ENCODE measurements at regions not wholly inside any gene's neighbourhood (a gene's known extent, or its start where the extent isn't known, plus 50 kb on each side); places are given as distances from the start of the nearest gene placed in this dataset.

DNA sequence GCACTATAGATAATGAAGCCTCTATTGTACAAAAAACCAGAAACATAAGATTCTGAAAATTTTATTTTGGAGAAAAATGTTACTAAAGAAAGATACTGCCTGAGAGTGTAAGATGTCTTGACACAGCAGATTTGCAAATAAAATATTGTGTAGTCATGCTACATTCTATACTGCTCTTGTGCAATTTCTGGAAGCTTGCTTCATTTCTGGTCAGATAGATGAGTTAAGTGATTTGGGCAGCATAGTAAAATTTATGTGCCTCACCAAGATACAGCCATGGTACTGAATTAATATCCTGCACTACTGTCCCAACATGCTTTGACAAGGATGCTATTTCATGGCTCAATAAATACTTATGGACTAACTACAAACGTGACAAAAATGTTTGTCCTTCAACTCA lies 55.1 kb upstream of the STARD13 start:
- H3K9me2 ChIP-seq (ENCODE audit: insufficient read depth, low read length), result no peaks in the 10 kb centered on the region
- no peaks in the 10 kb centered on the region for H3K9me3 ChIP-seq (ENCODE audit: low read length)
- H3K79me2 ChIP-seq (replicated peaks; ENCODE audit: insufficient read depth, low read length), result no peaks in the 10 kb centered on the region
- no peaks in the 10 kb centered on the region for H4K20me1 ChIP-seq (ENCODE audit: insufficient read depth)
- H3F3A ChIP-seq (ENCODE audit: insufficient read depth, low read length, poor library complexity, severe bottlenecking), result no peaks in the 10 kb centered on the region
- no peak overlapping the region for H3K27ac ChIP-seq (ENCODE audit: low read length)
- no peaks in the 10 kb centered on the region for H3K36me3 ChIP-seq (ENCODE audit: insufficient read depth, low read length)
- TF ChIP-seq, protein P1, sequence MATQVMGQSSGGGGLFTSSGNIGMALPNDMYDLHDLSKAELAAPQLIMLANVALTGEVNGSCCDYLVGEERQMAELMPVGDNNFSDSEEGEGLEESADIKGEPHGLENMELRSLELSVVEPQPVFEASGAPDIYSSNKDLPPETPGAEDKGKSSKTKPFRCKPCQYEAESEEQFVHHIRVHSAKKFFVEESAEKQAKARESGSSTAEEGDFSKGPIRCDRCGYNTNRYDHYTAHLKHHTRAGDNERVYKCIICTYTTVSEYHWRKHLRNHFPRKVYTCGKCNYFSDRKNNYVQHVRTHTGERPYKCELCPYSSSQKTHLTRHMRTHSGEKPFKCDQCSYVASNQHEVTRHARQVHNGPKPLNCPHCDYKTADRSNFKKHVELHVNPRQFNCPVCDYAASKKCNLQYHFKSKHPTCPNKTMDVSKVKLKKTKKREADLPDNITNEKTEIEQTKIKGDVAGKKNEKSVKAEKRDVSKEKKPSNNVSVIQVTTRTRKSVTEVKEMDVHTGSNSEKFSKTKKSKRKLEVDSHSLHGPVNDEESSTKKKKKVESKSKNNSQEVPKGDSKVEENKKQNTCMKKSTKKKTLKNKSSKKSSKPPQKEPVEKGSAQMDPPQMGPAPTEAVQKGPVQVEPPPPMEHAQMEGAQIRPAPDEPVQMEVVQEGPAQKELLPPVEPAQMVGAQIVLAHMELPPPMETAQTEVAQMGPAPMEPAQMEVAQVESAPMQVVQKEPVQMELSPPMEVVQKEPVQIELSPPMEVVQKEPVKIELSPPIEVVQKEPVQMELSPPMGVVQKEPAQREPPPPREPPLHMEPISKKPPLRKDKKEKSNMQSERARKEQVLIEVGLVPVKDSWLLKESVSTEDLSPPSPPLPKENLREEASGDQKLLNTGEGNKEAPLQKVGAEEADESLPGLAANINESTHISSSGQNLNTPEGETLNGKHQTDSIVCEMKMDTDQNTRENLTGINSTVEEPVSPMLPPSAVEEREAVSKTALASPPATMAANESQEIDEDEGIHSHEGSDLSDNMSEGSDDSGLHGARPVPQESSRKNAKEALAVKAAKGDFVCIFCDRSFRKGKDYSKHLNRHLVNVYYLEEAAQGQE (IDR thresholded peaks at IDR 0.05; ENCODE audit: borderline replicate concordance), result no peak
- TF ChIP-seq EZH2 (IDR thresholded peaks at IDR 0.05; ENCODE audit: borderline replicate concordance, insufficient read depth, low read length, poor library complexity, severe bottlenecking) (no peak), RAD21 (conservative IDR thresholded peaks at IDR 0.05) (no peak), POLR2AphosphoS5 (IDR thresholded peaks at IDR 0.05) (no peak), EP300 (conservative IDR thresholded peaks at IDR 0.05; ENCODE audit: poor library complexity, severe bottlenecking) (no peak), MXI1 (conservative IDR thresholded peaks at IDR 0.05; ENCODE audit: poor library complexity, severe bottlenecking) (no peak), SMC3 (conservative IDR thresholded peaks at IDR 0.05; ENCODE audit: poor library complexity) (no peak), TAF1 (IDR thresholded peaks at IDR 0.05; ENCODE audit: low read depth) (no peak)
- TF ChIP-seq, protein P2, sequence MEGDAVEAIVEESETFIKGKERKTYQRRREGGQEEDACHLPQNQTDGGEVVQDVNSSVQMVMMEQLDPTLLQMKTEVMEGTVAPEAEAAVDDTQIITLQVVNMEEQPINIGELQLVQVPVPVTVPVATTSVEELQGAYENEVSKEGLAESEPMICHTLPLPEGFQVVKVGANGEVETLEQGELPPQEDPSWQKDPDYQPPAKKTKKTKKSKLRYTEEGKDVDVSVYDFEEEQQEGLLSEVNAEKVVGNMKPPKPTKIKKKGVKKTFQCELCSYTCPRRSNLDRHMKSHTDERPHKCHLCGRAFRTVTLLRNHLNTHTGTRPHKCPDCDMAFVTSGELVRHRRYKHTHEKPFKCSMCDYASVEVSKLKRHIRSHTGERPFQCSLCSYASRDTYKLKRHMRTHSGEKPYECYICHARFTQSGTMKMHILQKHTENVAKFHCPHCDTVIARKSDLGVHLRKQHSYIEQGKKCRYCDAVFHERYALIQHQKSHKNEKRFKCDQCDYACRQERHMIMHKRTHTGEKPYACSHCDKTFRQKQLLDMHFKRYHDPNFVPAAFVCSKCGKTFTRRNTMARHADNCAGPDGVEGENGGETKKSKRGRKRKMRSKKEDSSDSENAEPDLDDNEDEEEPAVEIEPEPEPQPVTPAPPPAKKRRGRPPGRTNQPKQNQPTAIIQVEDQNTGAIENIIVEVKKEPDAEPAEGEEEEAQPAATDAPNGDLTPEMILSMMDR (IDR thresholded peaks at IDR 0.05; ENCODE audit: poor library complexity, severe bottlenecking), result no peak
- H3K9ac ChIP-seq (ENCODE audit: low read length), result no peak overlapping the region
- H2AFZ ChIP-seq (ENCODE audit: low read depth, low read length), result no peak overlapping the region
- no peaks in the 10 kb centered on the region for H3K27me3 ChIP-seq (ENCODE audit: insufficient read depth, low read depth, low read length)
- no peak overlapping the region for H3K4me2 ChIP-seq (ENCODE audit: low read length)
- no peak overlapping the region for H3K4me3 ChIP-seq (ENCODE audit: low read length)

DNA sequence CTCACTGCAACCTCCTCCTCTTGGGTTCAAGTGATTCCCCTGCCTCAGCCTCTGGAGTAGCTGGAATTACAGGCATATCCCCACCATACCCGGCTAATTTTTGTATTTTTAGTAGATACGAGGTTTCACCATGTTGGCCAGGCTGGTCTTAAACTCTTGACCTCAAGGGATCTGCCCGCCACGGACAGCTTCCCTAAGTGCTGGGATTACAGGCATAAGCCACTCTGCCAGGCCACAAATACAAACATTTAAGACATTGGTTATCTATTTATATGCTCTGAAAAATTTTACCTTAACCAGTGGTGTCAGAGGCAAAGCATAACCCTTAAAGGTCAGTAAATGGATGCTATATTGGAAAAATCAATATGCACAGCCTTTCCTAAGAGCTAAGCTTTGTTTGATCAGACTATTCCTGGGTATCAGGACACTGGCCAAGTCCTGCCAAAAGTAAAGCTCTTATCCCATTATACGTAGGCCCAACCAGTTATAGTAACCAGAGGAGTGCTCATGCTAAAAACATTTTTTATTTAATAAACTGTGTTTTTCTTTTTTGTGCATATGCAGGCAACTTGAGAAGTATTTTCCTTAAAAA lies 56.4 kb upstream of the STARD13 start:
- H3K9me3 ChIP-seq (ENCODE audit: low read length), result no peaks in the 10 kb centered on the region
- no peaks in the 10 kb centered on the region for H3K27me3 ChIP-seq (ENCODE audit: insufficient read depth, low read depth, low read length)
- no peaks in the 10 kb centered on the region for H3K9me2 ChIP-seq (ENCODE audit: insufficient read depth, low read length)
- H3K4me2 ChIP-seq (ENCODE audit: low read length), result no peak overlapping the region
- H3K79me2 ChIP-seq (replicated peaks; ENCODE audit: insufficient read depth, low read length), result no peaks in the 10 kb centered on the region
- no peak for TF ChIP-seq EZH2 (IDR thresholded peaks at IDR 0.05; ENCODE audit: borderline replicate concordance, insufficient read depth, low read length, poor library complexity, severe bottlenecking)
- TF ChIP-seq, protein P2 (IDR thresholded peaks at IDR 0.05; ENCODE audit: poor library complexity, severe bottlenecking), result no peak
- no peak for TF ChIP-seq EP300 (conservative IDR thresholded peaks at IDR 0.05; ENCODE audit: poor library complexity, severe bottlenecking)
- no peak for TF ChIP-seq MXI1 (conservative IDR thresholded peaks at IDR 0.05; ENCODE audit: poor library complexity, severe bottlenecking)
- TF ChIP-seq, protein P1 (IDR thresholded peaks at IDR 0.05; ENCODE audit: borderline replicate concordance), result no peak
- no peak overlapping the region for H2AFZ ChIP-seq (ENCODE audit: low read depth, low read length)
- no peaks in the 10 kb centered on the region for H3F3A ChIP-seq (ENCODE audit: insufficient read depth, low read length, poor library complexity, severe bottlenecking)
- H3K36me3 ChIP-seq (ENCODE audit: insufficient read depth, low read length), result no peaks in the 10 kb centered on the region
- no peaks in the 10 kb centered on the region for H4K20me1 ChIP-seq (ENCODE audit: insufficient read depth)
- H3K9ac ChIP-seq (ENCODE audit: low read length), result no peak overlapping the region
- H3K4me3 ChIP-seq (ENCODE audit: low read length), result no peak overlapping the region
- H3K27ac ChIP-seq (ENCODE audit: low read length), result no peak overlapping the region
